Lung microvascular endothelial cell (primary cell): ENCODE measurements at regions not wholly inside any gene's neighbourhood (a gene's known extent, or its start where the extent isn't known, plus 50 kb on each side); places are given as distances from the start of the nearest gene placed in this dataset.

Source experiments
- DNase-seq, 2 donors: peaks; one replicate each; pipeline versions ENCODE4 v3.0.0 to v3.0.0-alpha.2; 2010; ENCODE audit warnings: low read depth in 2 of 2

- DNase-seq: peak in 1 of 2 donors; percentile 0
These were observed 303.3 kb upstream of the MMS22L start for GRCh38 chr6:97586344-97586743.

- DNase-seq: no peak
These were observed 308.9 kb upstream of the MMS22L start for GRCh38 chr6:97591955-97592354.

- no peak for DNase-seq
These were observed 311.8 kb upstream of the MMS22L start for GRCh38 chr6:97594844-97595243.

GRCh38 chr6:97621111-97621510 is 338.1 kb upstream of the MMS22L start:
- DNase-seq: no peak

GRCh38 chr6:97626671-97627441 is 343.8 kb upstream of the MMS22L start:
- DNase-seq: no peak

- no peak for DNase-seq
These were observed 346.2 kb upstream of the MMS22L start for GRCh38 chr6:97629180-97629579.

- DNase-seq: no peak
These were observed 347.6 kb upstream of the MMS22L start for GRCh38 chr6:97630604-97631003.

GRCh38 chr6:97632341-97632740 is 349.3 kb upstream of the MMS22L start:
- no peak for DNase-seq

GRCh38 chr6:97639702-97640101 is 356.7 kb upstream of the MMS22L start:
- no peak for DNase-seq

- DNase-seq: no peak
These were observed 361.3 kb upstream of the MMS22L start for GRCh38 chr6:97644353-97644752.

- DNase-seq: no peak
These were observed 362.7 kb upstream of the MMS22L start for GRCh38 chr6:97645757-97646156.

- no peak for DNase-seq
These were observed 370.1 kb upstream of the MMS22L start for GRCh38 chr6:97653076-97653475.

GRCh38 chr6:97653517-97653916 is 370.5 kb upstream of the MMS22L start:
- no peak for DNase-seq

- DNase-seq: no peak
These were observed 371.7 kb upstream of the MMS22L start for GRCh38 chr6:97654674-97655073.

GRCh38 chr6:97656236-97656635 is 373.2 kb upstream of the MMS22L start:
- no peak for DNase-seq

GRCh38 chr6:97656706-97657350 is 373.8 kb upstream of the MMS22L start:
- DNase-seq: no peak

GRCh38 chr6:97658090-97658489 is 375.1 kb upstream of the MMS22L start:
- DNase-seq: no peak

- no peak for DNase-seq
These were observed 380.2 kb upstream of the MMS22L start for GRCh38 chr6:97663252-97663651.

- no peak for DNase-seq
These were observed 382.4 kb upstream of the MMS22L start for GRCh38 chr6:97665446-97665845.

GRCh38 chr6:97666889-97667288 is 383.9 kb upstream of the MMS22L start:
- DNase-seq: no peak

- no peak for DNase-seq
These were observed 385.7 kb upstream of the MMS22L start for GRCh38 chr6:97668716-97669115.

GRCh38 chr6:97669191-97670031 is 386.4 kb upstream of the MMS22L start:
- peak; percentile 0 to 2 for DNase-seq
